HL-60/S4 (cell line): ENCODE measurements at regions not wholly inside any gene's neighbourhood (a gene's known extent, or its start where the extent isn't known, plus 50 kb on each side); places are given as distances from the start of the nearest gene placed in this dataset.

ENCODE experiments used
- in situ Hi-C: fragments of 300-500 bp; cut with MboI; formaldehyde crosslinking; loops from 2 replicates; pipeline ENCODE4 v1.14.3; 2022; ENCODE audit warnings: low sequenced_read_pairs

- in situ Hi-C loops: no loop called here
Observed at GRCh38 chr7:17633067-17633466, 307.2 kb downstream of the SNX13 start.

GRCh38 chr7:17638727-17639126 is 301.6 kb downstream of the SNX13 start:
- in situ Hi-C loops: no loop called here

GRCh38 chr7:17640730-17641377 is 299.4 kb downstream of the SNX13 start:
- in situ Hi-C loops: no loop called here

- in situ Hi-C loops: no loop called here
Observed at GRCh38 chr7:17645500-17645899, 294.8 kb downstream of the SNX13 start.

GRCh38 chr7:17646253-17646956 is 293.9 kb downstream of the SNX13 start:
- in situ Hi-C loops: no loop called here

GRCh38 chr7:17651341-17651740 is 289.0 kb downstream of the SNX13 start:
- in situ Hi-C loops: no loop called here

- in situ Hi-C loops: no loop called here
Observed at GRCh38 chr7:17651863-17652385, 288.4 kb downstream of the SNX13 start.

GRCh38 chr7:17654940-17655339 is 285.4 kb downstream of the SNX13 start:
- in situ Hi-C loops: no loop called here

GRCh38 chr7:17659126-17659525 is 281.2 kb downstream of the SNX13 start:
- in situ Hi-C loops: no loop called here

GRCh38 chr7:17660116-17660515 is 280.2 kb downstream of the SNX13 start:
- in situ Hi-C loops: no loop called here

GRCh38 chr7:17661982-17662585 is 278.2 kb downstream of the SNX13 start:
- in situ Hi-C loops: no loop called here

GRCh38 chr7:17663061-17663675 is 277.1 kb downstream of the SNX13 start:
- in situ Hi-C loops: no loop called here

- in situ Hi-C loops: no loop called here
Observed at GRCh38 chr7:17665029-17665428, 275.3 kb downstream of the SNX13 start.

GRCh38 chr7:17668122-17668521 is 272.2 kb downstream of the SNX13 start:
- in situ Hi-C loops: no loop called here

- in situ Hi-C loops: no loop called here
Observed at GRCh38 chr7:17669204-17669603, 271.1 kb downstream of the SNX13 start.

- in situ Hi-C loops: no loop called here
Observed at GRCh38 chr7:17671956-17672355, 268.3 kb downstream of the SNX13 start.

- in situ Hi-C loops: no loop called here
Observed at GRCh38 chr7:17672783-17673182, 267.5 kb downstream of the SNX13 start.

GRCh38 chr7:17674166-17674942 is 265.9 kb downstream of the SNX13 start:
- in situ Hi-C loops: no loop called here

- in situ Hi-C loops: loop anchor here (25.0 kb wide), 1 partner anchor 662 kb away; no protein-coding TSS in a partner anchor
Observed at GRCh38 chr7:17674943-17675608, 265.2 kb downstream of the SNX13 start.

GRCh38 chr7:17677408-17677807 is 262.9 kb downstream of the SNX13 start:
- in situ Hi-C loops: loop anchor here (25.0 kb wide), 1 partner anchor 660 kb away; no protein-coding TSS in a partner anchor
